Esophagus squamous epithelium (tissue), 5 donors: ENCODE measurements at regions not wholly inside any gene's neighbourhood (a gene's known extent, or its start where the extent isn't known, plus 50 kb on each side); places are given as distances from the start of the nearest gene placed in this dataset.

Source experiments
- DNase-seq: peaks from one replicate; lab custom pipeline; 2025; lab: John Stamatoyannopoulos, UW
- H3K27ac ChIP-seq, 4 donors: fragments of 200-600 bp; sonication (generic); one replicate each; pipeline ENCODE4 v1.5.1; 2016 to 2019; ENCODE audit warnings: mild to moderate bottlenecking in 1 of 4
- H3K27me3 ChIP-seq, 4 donors: fragments of 200-600 bp; sonication (generic); 1 replicate in 3 of 4; 2 replicates in 1 of 4; pipeline versions ENCODE4 v1.5.1 to v1.6.0; 2017 to 2021; ENCODE audit warnings: antibody characterized with exemption in 1 of 4
- H3K36me3 ChIP-seq, 3 donors: fragments of 200-600 bp; sonication (generic); one replicate each; pipeline ENCODE4 v1.5.1; 2016 to 2019
- H3K4me1 ChIP-seq, 3 donors: fragments of 200-600 bp; sonication (generic); one replicate each; pipeline ENCODE4 v1.5.1; 2017 to 2019
- H3K4me3 ChIP-seq, 4 donors: fragments of 200-600 bp; sonication (generic); 1 replicate in 3 of 4; 2 replicates in 1 of 4; pipeline ENCODE4 v1.5.1; 2016 to 2019; ENCODE audit warnings: mild to moderate bottlenecking in 2 of 4, moderate library complexity in 1 of 4
- H3K9me3 ChIP-seq, 3 donors: fragments of 200-600 bp; sonication (generic); one replicate each; pipeline ENCODE4 v1.5.1; 2016 to 2019
- POLR2A ChIP-seq, 4 donors: fragments of 450-650 bp; IDR thresholded peaks; one replicate each; pipeline ENCODE4 v1.6.1; 2017; ENCODE audit warnings: antibody characterized with exemption in 4 of 4, mild to moderate bottlenecking in 4 of 4, moderate library complexity in 3 of 4
- WGBS, 2 donors: methylation state at CpG; one replicate each; pipeline ENCODE4 v1.1.5; 2018; 5-methylcytosine and 5-hydroxymethylcytosine counted together
- intact Hi-C: fragments of 100-400 bp; cut with DNase I; formaldehyde crosslinking; loops from one replicate; pipeline ENCODE4 v1.15.0; 2022
- TF ChIP-seq, protein P1 (sequence below), 6 experiments: fragments of 450-650 bp in 4 of 6; fragments of 200-600 bp in 2 of 6; sonication (generic) in 2 of 6; IDR thresholded peaks; one replicate each; pipeline ENCODE4 v1.5.1; 2016 to 2019; ENCODE audit warnings: antibody characterized with exemption in 6 of 6, mild to moderate bottlenecking in 4 of 6, moderate library complexity in 4 of 6
- donor health status: DM: yes; HTN: yes; CAD: no.

DNA sequence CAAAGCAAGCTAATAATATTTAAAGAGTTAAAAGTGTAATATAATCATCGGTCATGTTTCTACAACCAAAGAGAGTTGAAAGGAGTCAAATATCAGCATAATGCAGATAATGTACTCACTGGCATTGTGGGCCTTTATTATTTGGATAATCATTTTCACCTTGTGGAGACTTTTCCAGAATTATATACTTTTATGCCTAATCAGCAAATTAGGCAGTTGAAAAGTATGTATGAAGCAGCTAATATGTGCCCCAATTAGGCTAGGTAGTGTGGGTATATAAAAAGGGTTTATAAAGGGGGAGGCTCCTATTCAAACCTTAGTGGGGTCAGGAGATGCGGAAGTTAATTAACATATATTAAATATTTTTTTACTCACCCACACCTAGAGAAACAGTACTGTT, 102.8 kb upstream of the HNRNPU start:
- TF ChIP-seq POLR2A (IDR thresholded peaks at IDR 0.05), result no peak
- TF ChIP-seq, protein P1, sequence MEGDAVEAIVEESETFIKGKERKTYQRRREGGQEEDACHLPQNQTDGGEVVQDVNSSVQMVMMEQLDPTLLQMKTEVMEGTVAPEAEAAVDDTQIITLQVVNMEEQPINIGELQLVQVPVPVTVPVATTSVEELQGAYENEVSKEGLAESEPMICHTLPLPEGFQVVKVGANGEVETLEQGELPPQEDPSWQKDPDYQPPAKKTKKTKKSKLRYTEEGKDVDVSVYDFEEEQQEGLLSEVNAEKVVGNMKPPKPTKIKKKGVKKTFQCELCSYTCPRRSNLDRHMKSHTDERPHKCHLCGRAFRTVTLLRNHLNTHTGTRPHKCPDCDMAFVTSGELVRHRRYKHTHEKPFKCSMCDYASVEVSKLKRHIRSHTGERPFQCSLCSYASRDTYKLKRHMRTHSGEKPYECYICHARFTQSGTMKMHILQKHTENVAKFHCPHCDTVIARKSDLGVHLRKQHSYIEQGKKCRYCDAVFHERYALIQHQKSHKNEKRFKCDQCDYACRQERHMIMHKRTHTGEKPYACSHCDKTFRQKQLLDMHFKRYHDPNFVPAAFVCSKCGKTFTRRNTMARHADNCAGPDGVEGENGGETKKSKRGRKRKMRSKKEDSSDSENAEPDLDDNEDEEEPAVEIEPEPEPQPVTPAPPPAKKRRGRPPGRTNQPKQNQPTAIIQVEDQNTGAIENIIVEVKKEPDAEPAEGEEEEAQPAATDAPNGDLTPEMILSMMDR (IDR thresholded peaks at IDR 0.05), result no peak

DNA sequence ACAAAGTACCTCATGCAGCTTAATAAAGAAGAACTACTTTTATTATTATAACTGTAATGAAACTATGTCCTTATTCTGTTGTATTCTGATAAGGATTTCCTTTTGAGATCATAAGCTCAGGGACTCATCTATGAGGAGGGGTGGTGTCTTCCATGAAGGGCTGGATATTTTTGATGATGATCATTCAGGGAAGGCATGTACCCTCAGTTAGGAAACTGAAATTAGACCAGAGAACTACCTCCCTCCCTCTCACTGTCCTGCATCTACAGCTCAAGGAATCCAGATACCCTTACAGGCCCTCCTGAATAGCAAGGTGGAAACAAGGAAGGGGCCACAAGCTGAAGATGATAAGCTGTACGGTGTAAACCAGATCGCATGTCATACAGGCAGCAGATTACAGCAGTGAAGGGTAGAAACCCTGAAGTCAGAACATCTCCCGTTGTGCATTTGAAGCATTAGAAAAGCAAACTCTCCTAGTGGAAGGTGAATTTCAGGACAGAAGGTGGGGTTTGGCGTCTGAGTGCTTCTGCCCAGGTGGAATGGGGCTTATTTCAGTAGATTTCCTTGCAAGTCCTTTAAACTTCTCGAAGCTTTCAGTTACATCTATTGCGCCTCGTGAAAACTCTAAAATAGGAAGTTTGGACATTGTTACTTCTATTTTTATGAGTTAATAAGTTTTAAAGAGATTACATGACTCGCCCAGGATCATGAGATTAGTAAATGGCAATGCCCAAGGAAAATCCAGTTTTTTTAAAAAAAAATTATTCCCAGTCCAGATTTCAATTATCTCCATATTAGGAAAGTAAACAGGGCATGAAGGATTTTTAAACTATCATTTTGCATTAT, 101.1 kb upstream of the HNRNPU start:
- no peaks in the 10 kb centered on the region for H3K36me3 ChIP-seq
- DNase-seq, result no peak
- peaks cover 0 to 43% (median 9%) of the 10 kb centered on the region in 3 donors for H3K4me1 ChIP-seq
- H3K4me3 ChIP-seq, result no peak overlapping the region
- H3K27ac ChIP-seq, result peak overlapping the region in 1 of 4 donors; percentile 68
- no peaks in the 10 kb centered on the region for H3K27me3 ChIP-seq
- 78 to 83% methylated on average over 8 of the region's 8 CpGs for WGBS, 2 donors
- TF ChIP-seq, protein P1 (IDR thresholded peaks at IDR 0.05), result no peak
- no peak for TF ChIP-seq POLR2A (IDR thresholded peaks at IDR 0.05)
- H3K9me3 ChIP-seq, result no peaks in the 10 kb centered on the region
- intact Hi-C loops, result no loop called here

More for the DNA sequence above, 102.8 kb upstream of the HNRNPU start:
- Histone ChIP-seq H3K4me1 (peaks cover 0 to 48% (median 9%) of the 10 kb centered on the region in 3 donors), H3K4me3 (no peak overlapping the region), H3K27me3 (no peaks in the 10 kb centered on the region), H3K27ac (no peak overlapping the region), H3K9me3 (no peaks in the 10 kb centered on the region), H3K36me3 (no peaks in the 10 kb centered on the region)
- DNase-seq, result no peak
- intact Hi-C loops, result no loop called here
- WGBS, 2 donors, result 90 to 93% methylated on average over 2 of the region's 2 CpGs

DNA sequence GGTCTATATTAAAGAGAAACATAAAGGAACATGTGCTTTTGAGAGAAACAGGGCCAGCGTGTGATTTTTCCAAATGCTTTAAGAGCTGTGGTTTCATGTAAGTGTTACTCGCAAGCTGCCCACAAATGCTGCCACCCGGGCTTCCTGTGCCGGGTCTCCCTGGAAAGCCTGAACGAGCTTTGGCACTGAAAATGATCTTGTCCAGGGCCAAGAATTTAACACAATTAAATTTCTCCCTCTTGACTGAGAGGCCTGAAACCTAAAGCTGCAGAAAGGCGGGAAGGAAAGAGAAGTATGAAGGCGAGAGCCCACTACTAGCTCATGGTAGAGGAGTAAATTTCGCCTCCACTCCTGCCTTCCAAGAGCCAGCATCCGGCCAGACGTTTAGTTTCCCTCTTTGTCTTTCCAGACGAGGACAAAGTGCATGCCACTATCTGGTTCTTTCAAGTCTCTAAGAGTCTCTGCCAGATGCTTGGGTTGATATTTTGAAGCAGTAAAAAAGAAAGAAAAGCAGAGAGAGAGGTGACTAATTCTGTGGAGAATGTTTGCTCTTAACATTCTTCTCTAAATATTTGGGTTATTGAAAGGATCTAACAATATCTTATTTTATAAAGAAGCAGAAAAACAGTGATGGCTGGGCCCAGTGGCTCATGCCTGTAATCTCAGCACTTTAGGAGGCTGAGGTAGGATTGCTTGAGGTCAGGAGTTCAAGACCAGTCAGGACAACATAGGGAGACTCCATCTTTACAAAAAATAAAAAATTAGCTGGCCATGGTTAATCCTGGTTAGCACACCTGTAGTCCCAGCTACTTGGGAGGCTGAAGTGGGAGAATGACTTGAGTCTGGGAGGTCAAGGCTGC, 100.0 kb upstream of the HNRNPU start:
- H3K27me3 ChIP-seq, result no peaks in the 10 kb centered on the region
- H3K36me3 ChIP-seq, result no peaks in the 10 kb centered on the region
- intact Hi-C loops, result no loop called here
- no peak for DNase-seq
- peak overlapping the region; percentile 7 to 69 (median 64) for H3K27ac ChIP-seq
- 10 to 17% methylated on average over 10 to 11 of the region's 11 CpGs for WGBS, 2 donors
- peak overlapping the region in 1 of 4 donors; percentile 31 for H3K4me3 ChIP-seq
- peaks cover 0 to 39% (median 9%) of the 10 kb centered on the region in 3 donors for H3K4me1 ChIP-seq
- no peaks in the 10 kb centered on the region for H3K9me3 ChIP-seq
- TF ChIP-seq, protein P1 (IDR thresholded peaks at IDR 0.05), result no peak
- no peak for TF ChIP-seq POLR2A (IDR thresholded peaks at IDR 0.05)

DNA sequence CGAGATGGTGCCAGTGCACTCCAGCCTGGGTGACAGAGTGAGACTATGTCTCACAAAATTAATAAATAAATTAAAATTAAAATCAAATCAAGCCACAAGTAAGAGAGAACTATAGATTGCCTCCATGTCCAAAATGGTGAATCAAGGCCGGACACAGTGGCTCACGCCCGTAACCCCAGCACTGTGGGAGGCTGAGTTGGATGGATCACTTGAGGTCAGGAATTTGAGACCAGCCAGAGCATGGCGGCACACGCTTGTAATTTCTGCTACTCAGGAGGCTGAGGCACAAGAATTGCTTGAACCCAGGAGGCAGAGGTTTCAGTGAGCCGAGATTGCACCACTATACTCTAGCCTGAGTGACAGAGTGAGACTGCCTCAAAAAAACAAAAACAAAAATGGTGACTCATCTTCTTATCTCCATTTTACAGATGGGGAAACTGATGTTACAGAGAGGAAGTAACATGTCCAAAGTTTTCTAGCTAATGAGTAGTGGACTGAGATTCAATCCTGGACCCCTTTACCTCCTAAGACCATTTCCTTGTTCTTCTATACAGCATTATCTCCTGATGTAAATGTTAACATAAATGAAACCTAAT, 99.0 kb upstream of the HNRNPU start:
- H3K36me3 ChIP-seq, result no peaks in the 10 kb centered on the region
- intact Hi-C loops, result no loop called here
- WGBS, 2 donors, result 85 to 92% methylated on average over 7 of the region's 7 CpGs
- DNase-seq, result no peak
- H3K27me3 ChIP-seq, result no peaks in the 10 kb centered on the region
- no peaks in the 10 kb centered on the region for H3K9me3 ChIP-seq
- H3K27ac ChIP-seq, result peak overlapping the region in 2 of 4 donors; percentile 59 to 69
- no peak overlapping the region for H3K4me3 ChIP-seq
- TF ChIP-seq, protein P1 (IDR thresholded peaks at IDR 0.05), result no peak
- TF ChIP-seq POLR2A (IDR thresholded peaks at IDR 0.05), result no peak
- peaks cover 0 to 29% (median under 1%) of the 10 kb centered on the region in 3 donors for H3K4me1 ChIP-seq
